Endothelial cell of umbilical vein (primary cell): ENCODE measurements at regions not wholly inside any gene's neighbourhood (a gene's known extent, or its start where the extent isn't known, plus 50 kb on each side); places are given as distances from the start of the nearest gene placed in this dataset.

ENCODE experiments used
- BruUV-seq: library from RNA; stranded (reverse); fragments of 400-500 nt; replicated peaks from 2 replicates; lab custom pipeline; 2021; lab: Mats Ljungman, UMichigan
- CTCF ChIA-PET: fragments of 300-600, 350-600 bp; sonication (Branson Sonifier 250); formaldehyde crosslinking; loops from one replicate; lab custom pipeline; 2021; ENCODE audit warnings: antibody characterized with exemption, inconsistent platforms; lab: Charles Lee
- POLR2A ChIA-PET: fragments of 300-600, 350-600 bp; sonication (Branson Sonifier 250); formaldehyde crosslinking; loops from one replicate; lab custom pipeline; 2021; ENCODE audit warnings: antibody characterized with exemption, inconsistent platforms; lab: Charles Lee
- DNase-seq: peaks from one replicate; pipeline ENCODE4 v3.0.0-alpha.2; 2011; ENCODE audit warnings: low read depth, low spot score
- FAIRE-seq: peaks from 2 replicates; lab custom pipeline; 2011; peaks lifted over from hg19 to GRCh38; lab: Jason Lieb, UNC
- H2AFZ ChIP-seq: 2 replicates; pipeline ENCODE4 v1.6.0; 2012; ENCODE audit warnings: low read depth, low read length, control low read depth, inconsistent platforms
- H3K27ac ChIP-seq: 2 replicates; pipeline ENCODE4 v1.5.1; 2011; ENCODE audit warnings: low read depth, mild to moderate bottlenecking, control low read depth, low read length, moderate library complexity; ENCODE audit not compliant: insufficient read depth
- H3K27me3 ChIP-seq, 2 experiments: 2 replicates each; pipeline versions ENCODE4 v1.6.0 to v1.6.1; 2011; ENCODE audit warnings: low read length in 2 of 2, mixed read lengths in 1 of 2; ENCODE audit not compliant: control insufficient read depth in 2 of 2, insufficient read depth in 2 of 2
- H3K36me3 ChIP-seq, 2 experiments: 2 replicates in 1 of 2; 3 replicates in 1 of 2; pipeline ENCODE4 v1.5.1; 2011; ENCODE audit warnings: low read length in 2 of 2, mild to moderate bottlenecking in 1 of 2, moderate library complexity in 1 of 2; ENCODE audit not compliant: control insufficient read depth in 2 of 2, insufficient read depth in 2 of 2; ENCODE audit errors: extremely low read depth in 1 of 2
- H3K4me1 ChIP-seq: 3 replicates; pipeline ENCODE4 v1.5.1; 2011; ENCODE audit warnings: mild to moderate bottlenecking, low read length; ENCODE audit not compliant: control insufficient read depth, insufficient read depth; ENCODE audit errors: extremely low read depth
- H3K4me2 ChIP-seq: 2 replicates; pipeline ENCODE4 v1.6.1; 2011; ENCODE audit warnings: low read length, control low read depth, mixed read lengths; ENCODE audit not compliant: insufficient read depth
- H3K4me3 ChIP-seq, 3 experiments: fragments of 200-600 bp in 1 of 3; sonication (generic), shearing (Covaris generic) in 1 of 3; replicated peaks in 1 of 3; 2 replicates each; pipeline ENCODE4 v1.5.1; 2011 to 2016; ENCODE audit warnings: control low read depth in 3 of 3, low read length in 3 of 3, mild to moderate bottlenecking in 2 of 3, inconsistent platforms in 1 of 3, low read depth in 1 of 3, moderate library complexity in 1 of 3; ENCODE audit not compliant: insufficient read depth in 1 of 3
- H3K79me2 ChIP-seq: 2 replicates; pipeline ENCODE4 v1.6.0; 2012; ENCODE audit warnings: low read length, inconsistent platforms; ENCODE audit not compliant: control insufficient read depth, insufficient read depth
- H3K9ac ChIP-seq: replicated peaks from 2 replicates; pipeline ENCODE3; 2011; ENCODE audit warnings: low read length, control low read depth; ENCODE audit not compliant: insufficient read depth; ENCODE audit errors: extremely low read depth
- H3K9me1 ChIP-seq: replicated peaks from 3 replicates; pipeline ENCODE4 v1.6.0; 2011; ENCODE audit warnings: mild to moderate bottlenecking, low read length; ENCODE audit not compliant: control insufficient read depth, insufficient read depth; ENCODE audit errors: extremely low read depth
- H3K9me3 ChIP-seq: replicated peaks from 2 replicates; pipeline ENCODE4 v1.5.1; 2012; ENCODE audit warnings: low read length, inconsistent platforms; ENCODE audit not compliant: control insufficient read depth, insufficient read depth
- H4K20me1 ChIP-seq: replicated peaks from 2 replicates; pipeline ENCODE3; 2011; ENCODE audit warnings: mild to moderate bottlenecking, low read length; ENCODE audit not compliant: control insufficient read depth, insufficient read depth; ENCODE audit errors: extremely low read depth
- EZH2 ChIP-seq: IDR thresholded peaks from 2 replicates; pipeline ENCODE4 v1.6.1; 2012; ENCODE audit warnings: borderline replicate concordance, low read depth, mild to moderate bottlenecking, moderate library complexity, low read length, inconsistent platforms; ENCODE audit not compliant: severe bottlenecking
- FOS ChIP-seq: IDR thresholded peaks from 2 replicates; pipeline ENCODE4 v1.6.1; 2011; ENCODE audit warnings: mild to moderate bottlenecking, low read length, moderate library complexity, borderline replicate concordance; ENCODE audit not compliant: insufficient read depth
- GATA2 ChIP-seq: IDR thresholded peaks from 2 replicates; pipeline ENCODE4 v1.7.0; 2011; ENCODE audit warnings: low read depth, mild to moderate bottlenecking, moderate library complexity, mixed read lengths, low read length; ENCODE audit not compliant: insufficient read length, insufficient read depth
- JUN ChIP-seq: IDR thresholded peaks from 2 replicates; pipeline ENCODE4 v1.6.1; 2011; ENCODE audit warnings: borderline replicate concordance, low read depth; ENCODE audit not compliant: insufficient read length, insufficient read depth
- MAX ChIP-seq: IDR thresholded peaks from 2 replicates; pipeline ENCODE4 v1.6.1; 2011; ENCODE audit not compliant: insufficient read depth, insufficient read length
- MYC ChIP-seq: IDR thresholded peaks from one replicate; pipeline ENCODE4 v1.6.1; 2011; ENCODE audit warnings: mild to moderate bottlenecking, low read depth, low read length
- POLR2A ChIP-seq: IDR thresholded peaks from 2 replicates; pipeline ENCODE4 v1.6.1; 2012; ENCODE audit warnings: low read depth, mild to moderate bottlenecking, control low read depth, low read length
- POLR2AphosphoS5 ChIP-seq: IDR thresholded peaks from 2 replicates; pipeline ENCODE4 v1.6.1; 2012; ENCODE audit warnings: low read depth, mild to moderate bottlenecking, control low read depth, low read length, moderate library complexity; ENCODE audit not compliant: insufficient read depth
- dilution Hi-C: fragments of 300-500 bp; cut with MboI; formaldehyde crosslinking; loops from one replicate; pipeline ENCODE4 v1.15.0; 2019; ENCODE audit warnings: low sequenced_read_pairs; ENCODE audit not compliant: extremely low pct_ligation_motif_present
- intact Hi-C: fragments of 100-400 bp; cut with micrococcal nuclease; formaldehyde crosslinking; loops from one replicate; pipeline ENCODE4 v1.10.0; 2022
- TF ChIP-seq, protein P1 (sequence below), 2 donors: IDR thresholded peaks; 1 replicate in 1 of 2; 2 replicates in 1 of 2; pipeline ENCODE4 v1.5.1; 2011; ENCODE audit warnings: low read length in 2 of 2, mild to moderate bottlenecking in 2 of 2, moderate library complexity in 2 of 2, control low read depth in 1 of 2, inconsistent platforms in 1 of 2, low read depth in 1 of 2; ENCODE audit not compliant: insufficient read depth in 1 of 2; ENCODE audit errors: extremely low read depth in 1 of 2

DNA sequence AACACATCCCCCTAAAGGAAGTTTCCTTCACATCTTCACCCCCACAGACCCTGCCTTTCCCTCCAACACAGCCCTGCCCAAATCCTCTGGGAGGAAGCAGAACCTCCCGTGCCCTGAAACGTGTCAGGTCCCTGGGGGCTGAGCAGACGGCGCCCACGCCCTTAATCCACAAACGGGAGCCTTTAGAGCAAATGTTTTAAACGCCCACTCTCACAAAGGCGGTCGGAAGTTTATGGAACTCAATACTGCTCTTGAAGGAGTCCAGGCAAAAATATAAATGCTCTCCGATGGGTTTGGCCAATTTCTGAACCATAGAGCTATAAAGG, 237.1 kb upstream of the AFDN start:
- no peak overlapping the region for H3K9ac ChIP-seq
- no peaks in the 10 kb centered on the region for H3K27me3 ChIP-seq
- H3K4me3 ChIP-seq, result no peak overlapping the region
- H2AFZ ChIP-seq, result no peak overlapping the region
- H4K20me1 ChIP-seq, result no peaks in the 10 kb centered on the region
- no peak for DNase-seq
- H3K9me1 ChIP-seq, result no peaks in the 10 kb centered on the region
- H3K36me3 ChIP-seq, result no peaks in the 10 kb centered on the region
- H3K9me3 ChIP-seq, result no peaks in the 10 kb centered on the region
- dilution Hi-C loops, result no loop called here
- ChIA-PET POLR2A (no interaction called here), CTCF (no interaction called here)
- FAIRE-seq, result no peak
- TF ChIP-seq MYC (no peak), POLR2AphosphoS5 (no peak), FOS (no peak), JUN (no peak), MAX (no peak), EZH2 (no peak), POLR2A (no peak), GATA2 (no peak)
- TF ChIP-seq, protein P1, sequence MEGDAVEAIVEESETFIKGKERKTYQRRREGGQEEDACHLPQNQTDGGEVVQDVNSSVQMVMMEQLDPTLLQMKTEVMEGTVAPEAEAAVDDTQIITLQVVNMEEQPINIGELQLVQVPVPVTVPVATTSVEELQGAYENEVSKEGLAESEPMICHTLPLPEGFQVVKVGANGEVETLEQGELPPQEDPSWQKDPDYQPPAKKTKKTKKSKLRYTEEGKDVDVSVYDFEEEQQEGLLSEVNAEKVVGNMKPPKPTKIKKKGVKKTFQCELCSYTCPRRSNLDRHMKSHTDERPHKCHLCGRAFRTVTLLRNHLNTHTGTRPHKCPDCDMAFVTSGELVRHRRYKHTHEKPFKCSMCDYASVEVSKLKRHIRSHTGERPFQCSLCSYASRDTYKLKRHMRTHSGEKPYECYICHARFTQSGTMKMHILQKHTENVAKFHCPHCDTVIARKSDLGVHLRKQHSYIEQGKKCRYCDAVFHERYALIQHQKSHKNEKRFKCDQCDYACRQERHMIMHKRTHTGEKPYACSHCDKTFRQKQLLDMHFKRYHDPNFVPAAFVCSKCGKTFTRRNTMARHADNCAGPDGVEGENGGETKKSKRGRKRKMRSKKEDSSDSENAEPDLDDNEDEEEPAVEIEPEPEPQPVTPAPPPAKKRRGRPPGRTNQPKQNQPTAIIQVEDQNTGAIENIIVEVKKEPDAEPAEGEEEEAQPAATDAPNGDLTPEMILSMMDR (IDR thresholded peaks at IDR 0.05; ENCODE audit: extremely low read depth in 1 of 2, insufficient read depth in 1 of 2, low read depth in 1 of 2, low read length in 2 of 2), result no peak
- no peak overlapping the region for H3K4me2 ChIP-seq
- no TSS peak for BruUV-seq
- peaks cover 5% of the 10 kb centered on the region for H3K4me1 ChIP-seq
- intact Hi-C loops, result no loop called here
- H3K27ac ChIP-seq, result no peak overlapping the region
- no peaks in the 10 kb centered on the region for H3K79me2 ChIP-seq
